Breast epithelium (tissue), 4 donors: ENCODE measurements at regions not wholly inside any gene's neighbourhood (a gene's known extent, or its start where the extent isn't known, plus 50 kb on each side); places are given as distances from the start of the nearest gene placed in this dataset.

Experiments used
- DNase-seq, 2 donors: peaks; one replicate each; pipeline ENCODE4 v3.0.0-alpha.2; 2019; ENCODE audit warnings: low spot score in 2 of 2
- H3K27ac ChIP-seq, 2 donors: fragments of 200-600 bp; sonication (generic) in 1 of 2; one replicate each; pipeline ENCODE4 v1.5.1; 2016 to 2019; ENCODE audit warnings: mild to moderate bottlenecking in 1 of 2
- H3K27me3 ChIP-seq, 2 donors: fragments of 200-600 bp; sonication (generic) in 1 of 2; one replicate each; pipeline versions ENCODE4 v1.5.1 to v1.6.0; 2017 to 2019; ENCODE audit warnings: control low read depth in 1 of 2, mild to moderate bottlenecking in 1 of 2
- H3K36me3 ChIP-seq: fragments of 200-600 bp; one replicate; pipeline ENCODE4 v1.5.1; 2019
- H3K4me1 ChIP-seq, 2 donors: fragments of 200-600 bp; sonication (generic); one replicate each; pipeline ENCODE4 v1.5.1; 2016 to 2019; ENCODE audit warnings: control low read depth in 1 of 2
- H3K4me3 ChIP-seq, 3 donors: fragments of 200-600 bp; sonication (generic); 1 replicate in 2 of 3; 2 replicates in 1 of 3; pipeline ENCODE4 v1.5.1; 2016 to 2019; ENCODE audit warnings: mild to moderate bottlenecking in 3 of 3, moderate library complexity in 2 of 3
- H3K9me3 ChIP-seq, 2 donors: fragments of 200-600 bp; sonication (generic) in 1 of 2; one replicate each; pipeline ENCODE4 v1.5.1; 2016 to 2019; ENCODE audit warnings: control low read depth in 1 of 2
- POLR2A ChIP-seq: fragments of 450-650 bp; IDR thresholded peaks from one replicate; pipeline ENCODE4 v1.6.1; 2016; ENCODE audit warnings: antibody characterized with exemption, mild to moderate bottlenecking, moderate library complexity
- POLR2AphosphoS5 ChIP-seq, 3 donors: sonication (generic); formaldehyde crosslinking; IDR thresholded peaks; one replicate each; pipeline ENCODE4 v1.6.1; 2017; ENCODE audit warnings: antibody characterized with exemption in 3 of 3
- intact Hi-C: fragments of 100-400 bp; cut with DNase I; formaldehyde crosslinking; loops from one replicate; pipeline ENCODE4 v1.15.1; 2023; ENCODE audit warnings: low total_unique reads
- TF ChIP-seq, protein P1 (sequence below), 3 donors: fragments of 450-650 bp; IDR thresholded peaks; one replicate each; pipeline ENCODE4 v1.5.1; 2016 to 2017; ENCODE audit warnings: antibody characterized with exemption in 3 of 3, mild to moderate bottlenecking in 3 of 3, moderate library complexity in 3 of 3

DNA sequence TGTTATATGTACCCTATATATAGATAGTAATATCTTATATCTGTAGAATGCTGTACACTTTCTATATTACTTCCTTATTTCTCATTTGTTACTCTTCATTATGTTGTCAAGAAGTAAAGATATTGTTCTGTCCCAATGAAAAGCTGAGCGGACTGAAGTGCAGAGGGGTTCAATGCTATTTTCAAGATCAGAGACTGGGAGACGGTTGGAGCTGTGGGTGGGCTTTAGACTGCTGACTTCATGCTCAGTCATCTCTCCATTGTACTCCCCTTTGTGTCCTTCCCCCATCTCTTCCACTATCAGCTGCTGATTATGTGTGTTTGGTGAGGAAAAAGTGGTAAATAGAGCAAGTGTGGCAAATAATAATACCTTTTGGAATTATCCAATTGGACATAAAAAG lies 532.3 kb upstream of the ZNF608 start:
- no peak for DNase-seq
- intact Hi-C loops = no loop called here
- no peaks in the 10 kb centered on the region for H3K9me3 ChIP-seq
- H3K4me1 ChIP-seq = no peaks in the 10 kb centered on the region
- H3K36me3 ChIP-seq = no peaks in the 10 kb centered on the region
- TF ChIP-seq, protein P1, sequence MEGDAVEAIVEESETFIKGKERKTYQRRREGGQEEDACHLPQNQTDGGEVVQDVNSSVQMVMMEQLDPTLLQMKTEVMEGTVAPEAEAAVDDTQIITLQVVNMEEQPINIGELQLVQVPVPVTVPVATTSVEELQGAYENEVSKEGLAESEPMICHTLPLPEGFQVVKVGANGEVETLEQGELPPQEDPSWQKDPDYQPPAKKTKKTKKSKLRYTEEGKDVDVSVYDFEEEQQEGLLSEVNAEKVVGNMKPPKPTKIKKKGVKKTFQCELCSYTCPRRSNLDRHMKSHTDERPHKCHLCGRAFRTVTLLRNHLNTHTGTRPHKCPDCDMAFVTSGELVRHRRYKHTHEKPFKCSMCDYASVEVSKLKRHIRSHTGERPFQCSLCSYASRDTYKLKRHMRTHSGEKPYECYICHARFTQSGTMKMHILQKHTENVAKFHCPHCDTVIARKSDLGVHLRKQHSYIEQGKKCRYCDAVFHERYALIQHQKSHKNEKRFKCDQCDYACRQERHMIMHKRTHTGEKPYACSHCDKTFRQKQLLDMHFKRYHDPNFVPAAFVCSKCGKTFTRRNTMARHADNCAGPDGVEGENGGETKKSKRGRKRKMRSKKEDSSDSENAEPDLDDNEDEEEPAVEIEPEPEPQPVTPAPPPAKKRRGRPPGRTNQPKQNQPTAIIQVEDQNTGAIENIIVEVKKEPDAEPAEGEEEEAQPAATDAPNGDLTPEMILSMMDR (IDR thresholded peaks at IDR 0.05) = no peak
- no peak for TF ChIP-seq POLR2AphosphoS5 (IDR thresholded peaks at IDR 0.05)
- TF ChIP-seq POLR2A = no peak
- H3K27me3 ChIP-seq = no peaks in the 10 kb centered on the region
- H3K27ac ChIP-seq = no peak overlapping the region
- no peak overlapping the region for H3K4me3 ChIP-seq

DNA sequence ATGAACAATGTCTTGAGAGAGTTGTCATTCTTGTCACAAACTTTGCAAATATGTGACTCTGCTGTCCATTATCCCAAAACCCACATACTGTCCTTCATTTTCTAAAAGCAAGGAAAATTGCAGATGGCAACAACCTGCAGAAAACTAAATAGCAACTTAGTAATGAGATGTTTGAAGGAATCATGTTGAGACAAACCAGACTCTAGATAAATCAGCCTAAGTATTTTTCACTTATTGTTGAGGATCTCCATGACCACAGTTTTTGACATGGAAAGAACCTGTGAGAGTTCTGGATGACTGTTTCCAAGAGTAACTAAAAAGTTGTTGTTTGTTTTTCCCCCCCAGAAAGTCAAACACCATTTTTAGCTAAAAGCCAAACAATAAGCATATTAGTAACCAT lies 535.2 kb upstream of the ZNF608 start:
- Histone ChIP-seq H3K4me1 (no peaks in the 10 kb centered on the region), H3K9me3 (no peaks in the 10 kb centered on the region), H3K27me3 (no peaks in the 10 kb centered on the region), H3K36me3 (no peaks in the 10 kb centered on the region), H3K27ac (no peak overlapping the region), H3K4me3 (no peak overlapping the region)
- TF ChIP-seq POLR2A (no peak), POLR2AphosphoS5 (IDR thresholded peaks at IDR 0.05) (no peak)
- TF ChIP-seq, protein P1 (IDR thresholded peaks at IDR 0.05) = no peak
- no peak for DNase-seq
- intact Hi-C loops = no loop called here

DNA sequence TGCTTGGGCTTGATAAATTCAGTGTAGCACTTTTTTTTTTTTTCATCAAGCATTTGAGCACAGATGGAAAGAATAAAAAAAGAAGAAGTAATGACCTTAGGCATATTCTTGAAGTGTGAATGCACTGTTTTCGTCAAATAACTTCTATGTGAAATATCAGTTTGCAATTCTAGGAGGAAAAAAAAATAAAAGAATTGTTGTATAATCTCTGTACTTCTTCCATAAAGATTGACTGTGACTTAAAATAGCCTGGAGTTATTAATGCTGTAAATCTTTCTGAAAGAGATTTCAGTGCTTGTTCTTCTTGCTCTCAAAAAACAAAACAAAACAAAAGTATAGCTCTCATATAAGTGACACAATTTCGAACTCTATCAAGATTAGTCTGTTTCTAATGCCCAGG lies 536.9 kb upstream of the ZNF608 start:
- no peaks in the 10 kb centered on the region for H3K36me3 ChIP-seq
- no peak overlapping the region for H3K4me3 ChIP-seq
- no peak for DNase-seq
- no peaks in the 10 kb centered on the region for H3K9me3 ChIP-seq
- TF ChIP-seq, protein P1 (IDR thresholded peaks at IDR 0.05) = no peak
- TF ChIP-seq POLR2A = no peak
- H3K27me3 ChIP-seq = no peaks in the 10 kb centered on the region
- H3K27ac ChIP-seq = no peak overlapping the region
- no peaks in the 10 kb centered on the region for H3K4me1 ChIP-seq
- intact Hi-C loops = no loop called here

DNA sequence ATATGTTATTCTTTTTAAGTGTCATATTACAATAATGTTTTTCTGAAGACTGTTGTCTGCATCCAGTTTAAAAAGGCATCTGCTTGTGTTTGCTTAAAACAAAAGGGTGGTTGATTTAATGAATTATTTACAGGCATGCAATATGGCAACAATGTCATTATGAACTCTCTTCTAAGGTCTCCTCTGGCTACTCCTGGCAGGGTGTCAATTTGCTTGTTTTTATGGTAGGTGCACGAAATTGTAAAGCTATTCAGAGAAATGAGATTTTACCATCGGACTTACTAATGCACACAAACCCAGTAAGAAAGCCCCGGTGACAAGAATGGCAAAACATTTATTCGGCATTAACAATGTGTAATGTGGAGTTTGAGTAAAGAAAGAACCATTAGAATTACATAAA lies 539.8 kb upstream of the ZNF608 start:
- no peaks in the 10 kb centered on the region for H3K27me3 ChIP-seq
- no peaks in the 10 kb centered on the region for H3K4me1 ChIP-seq
- TF ChIP-seq POLR2A (no peak), POLR2AphosphoS5 (IDR thresholded peaks at IDR 0.05) (no peak)
- TF ChIP-seq, protein P1 (IDR thresholded peaks at IDR 0.05) = no peak
- H3K9me3 ChIP-seq = no peaks in the 10 kb centered on the region
- no peaks in the 10 kb centered on the region for H3K36me3 ChIP-seq
- H3K27ac ChIP-seq = no peak overlapping the region
- H3K4me3 ChIP-seq = no peak overlapping the region
- DNase-seq = no peak
- intact Hi-C loops = no loop called here

DNA sequence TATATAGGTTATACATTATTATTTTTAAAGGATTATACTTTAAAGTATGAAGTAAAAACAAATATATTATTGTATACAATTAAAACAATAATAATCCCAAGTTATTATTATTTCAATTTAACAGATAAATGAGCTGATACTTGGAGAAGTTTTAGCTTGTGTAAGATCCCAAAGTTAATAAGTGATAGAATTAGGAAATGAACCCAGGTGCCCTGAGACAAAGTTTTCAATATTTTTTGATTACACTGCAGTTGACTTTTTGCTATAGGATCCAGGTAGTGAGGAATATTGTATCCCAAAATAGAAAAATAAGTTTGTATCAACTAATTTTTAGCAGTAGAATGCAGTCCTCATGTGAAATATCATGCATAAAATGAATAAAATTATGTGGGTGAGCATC lies 543.2 kb upstream of the ZNF608 start:
- H3K27me3 ChIP-seq = no peaks in the 10 kb centered on the region
- intact Hi-C loops = no loop called here
- H3K27ac ChIP-seq = no peak overlapping the region
- H3K9me3 ChIP-seq = no peaks in the 10 kb centered on the region
- DNase-seq = no peak
- no peaks in the 10 kb centered on the region for H3K4me1 ChIP-seq
- H3K36me3 ChIP-seq = no peaks in the 10 kb centered on the region
- H3K4me3 ChIP-seq = no peak overlapping the region
- TF ChIP-seq, protein P1 (IDR thresholded peaks at IDR 0.05) = no peak
- TF ChIP-seq POLR2AphosphoS5 (IDR thresholded peaks at IDR 0.05) (no peak), POLR2A (no peak)
